Bone marrow (tissue), 2 donors: ENCODE measurements at regions not wholly inside any gene's neighbourhood (a gene's known extent, or its start where the extent isn't known, plus 50 kb on each side); places are given as distances from the start of the nearest gene placed in this dataset.
"Not testable (repeated sequence)": the region's sequence is repeated elsewhere in the genome, so short reads cannot be mapped to it uniquely, and the experiment has no call there.

Experiments
- DNase-seq, 2 donors: peaks; one replicate each; lab custom pipeline; 2025; lab: John Stamatoyannopoulos, UW

DNA sequence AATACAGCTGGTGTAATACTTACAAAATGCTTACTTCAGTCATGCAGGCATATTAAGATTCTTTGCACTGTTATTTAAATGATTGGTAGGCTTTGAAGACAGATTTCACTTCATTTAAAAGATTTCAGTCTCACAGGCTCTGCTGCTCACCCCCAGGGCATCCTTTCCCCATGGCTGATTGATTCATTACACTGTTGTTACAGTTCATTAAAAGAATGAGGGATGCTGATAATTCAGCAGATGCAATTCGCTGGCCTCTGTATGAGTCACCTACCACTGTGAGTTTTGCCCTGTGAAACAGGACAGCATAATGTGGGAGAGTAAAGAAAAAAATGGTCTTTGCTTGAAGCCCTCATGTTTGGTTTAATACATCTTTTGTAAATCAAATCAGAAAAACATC is 246.9 kb downstream of the CYLC2 start:
- DNase-seq = no peak

DNA sequence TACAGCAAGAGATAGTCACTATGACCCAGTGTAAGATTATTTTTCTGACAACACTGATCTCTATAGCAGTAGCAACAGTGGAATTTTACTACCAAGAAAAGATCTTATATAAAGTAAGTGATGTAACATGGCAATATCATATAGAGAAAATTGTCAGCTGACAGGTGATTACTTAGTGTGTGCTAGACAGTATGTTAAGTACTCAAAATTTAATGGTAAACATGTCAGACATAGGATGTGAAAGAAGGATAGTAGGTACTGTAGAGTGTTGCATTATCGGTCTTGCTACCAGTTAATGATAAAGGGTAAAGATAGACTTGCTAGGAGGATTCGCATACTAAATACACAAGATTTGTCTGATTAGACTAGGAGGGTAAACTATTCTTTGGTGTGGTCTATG is 247.4 kb downstream of the CYLC2 start:
- no peak for DNase-seq

DNA sequence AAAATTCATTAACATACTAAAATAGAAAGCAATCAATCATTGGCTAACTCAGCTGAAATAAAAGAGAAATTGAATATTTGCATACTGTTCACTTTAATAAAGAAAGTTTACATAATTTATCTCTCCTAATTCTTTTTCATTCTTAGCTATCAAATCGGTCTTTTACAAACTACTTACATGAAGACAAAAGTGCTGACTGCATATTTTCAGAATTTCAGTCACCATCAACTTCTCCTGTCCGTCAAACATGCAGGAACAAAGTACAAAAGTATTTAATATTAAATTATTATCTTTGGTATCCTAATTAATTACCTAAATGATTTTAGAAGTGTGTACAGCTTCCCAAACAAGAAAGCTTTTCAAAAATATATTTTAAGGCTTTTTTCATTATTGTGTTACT is 248.4 kb downstream of the CYLC2 start:
- DNase-seq = no peak

DNA sequence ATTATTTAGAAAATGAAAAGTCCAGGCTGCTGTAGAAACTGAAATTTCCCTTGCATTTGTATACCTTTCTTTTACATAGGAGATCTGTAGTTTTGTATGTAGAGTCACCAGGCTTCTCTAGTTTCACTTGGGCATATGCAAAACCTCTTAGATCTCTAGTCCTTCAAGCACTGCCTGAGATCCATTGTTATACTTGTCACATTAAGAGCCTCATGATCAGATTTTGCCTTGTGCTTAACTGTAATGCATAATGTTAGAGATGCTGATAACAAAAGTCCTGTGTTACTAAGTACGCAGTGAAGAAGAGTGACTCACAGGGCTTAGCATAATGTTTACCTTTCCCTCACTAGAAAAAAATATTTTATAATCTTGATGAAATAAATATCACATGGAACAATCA is 250.2 kb downstream of the CYLC2 start:
- DNase-seq = no peak

DNA sequence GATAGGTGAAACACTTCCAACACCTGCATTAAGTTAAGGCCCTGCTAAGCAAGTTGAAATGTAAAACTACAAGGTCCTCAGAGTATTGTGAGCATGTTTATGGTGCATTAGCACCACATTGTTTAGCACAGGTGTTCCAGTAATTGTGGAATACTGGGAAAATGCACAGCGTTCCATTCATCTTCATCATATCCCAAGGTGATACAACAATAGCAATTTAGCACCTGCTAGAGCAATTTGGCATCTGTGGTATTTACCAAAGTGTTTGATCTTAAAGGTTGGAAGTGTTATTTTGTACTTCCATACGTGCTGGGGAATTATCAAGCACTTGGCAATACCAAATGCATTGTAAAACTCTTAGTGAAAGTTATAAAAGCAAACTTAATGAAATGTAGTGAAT is 266.8 kb downstream of the CYLC2 start:
- DNase-seq = no peak

DNA sequence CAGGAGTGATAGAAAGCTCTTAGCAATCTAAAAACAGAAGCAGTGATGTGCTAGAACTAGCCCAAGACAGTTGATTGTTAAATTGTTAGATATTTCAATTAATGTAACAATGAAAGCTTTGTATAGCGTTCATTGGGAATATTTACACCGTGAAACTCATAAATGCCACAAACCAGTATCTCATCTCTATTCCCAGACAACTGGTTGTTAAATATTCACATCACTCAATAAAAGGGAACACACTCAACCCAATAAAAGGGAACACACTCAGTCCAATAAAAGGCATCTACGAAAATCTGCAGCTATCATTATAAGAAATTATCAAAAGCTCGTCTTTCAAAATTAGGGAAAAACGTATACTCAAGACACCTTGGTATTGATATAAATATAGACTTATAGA is 270.9 kb downstream of the CYLC2 start:
- no peak for DNase-seq

DNA sequence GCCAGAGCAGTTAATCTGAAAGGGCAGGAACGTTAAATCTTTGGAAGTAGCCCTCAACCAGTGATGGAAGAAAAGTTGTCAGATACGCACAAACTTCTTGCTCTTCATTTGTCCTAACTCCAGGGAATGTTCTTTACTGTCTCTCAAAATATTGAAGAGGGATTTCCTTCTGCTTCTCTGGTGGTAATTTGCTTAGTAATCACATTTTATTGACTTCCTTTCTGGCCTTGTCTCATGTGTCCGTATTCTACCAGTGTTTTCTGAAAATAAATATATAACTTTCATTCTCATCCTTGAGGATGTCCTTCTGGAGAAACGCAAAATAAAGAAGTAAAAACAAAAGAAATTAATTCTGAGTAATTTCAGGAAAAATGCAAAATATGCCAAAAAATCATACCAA is 282.1 kb downstream of the CYLC2 start:
- no peak for DNase-seq

DNA sequence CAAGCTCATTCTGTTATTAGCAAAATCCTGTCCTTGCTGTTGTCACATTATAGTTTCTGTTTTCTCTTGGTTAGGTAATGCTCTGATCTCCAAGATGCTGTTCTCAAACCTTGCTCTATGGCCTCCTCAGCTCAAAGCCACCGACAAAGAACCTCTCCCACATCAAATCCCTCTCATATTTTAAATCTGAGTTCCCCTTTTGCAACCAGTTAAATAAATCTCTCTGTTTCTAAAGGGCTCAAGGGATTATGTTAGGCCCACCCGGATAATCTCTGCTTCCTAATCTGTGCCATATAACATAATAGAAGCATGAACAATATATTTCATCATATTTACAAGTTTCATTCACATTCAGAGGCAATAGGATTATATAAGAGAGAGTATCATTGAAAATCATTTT is 286.0 kb downstream of the CYLC2 start:
- no peak for DNase-seq

DNA sequence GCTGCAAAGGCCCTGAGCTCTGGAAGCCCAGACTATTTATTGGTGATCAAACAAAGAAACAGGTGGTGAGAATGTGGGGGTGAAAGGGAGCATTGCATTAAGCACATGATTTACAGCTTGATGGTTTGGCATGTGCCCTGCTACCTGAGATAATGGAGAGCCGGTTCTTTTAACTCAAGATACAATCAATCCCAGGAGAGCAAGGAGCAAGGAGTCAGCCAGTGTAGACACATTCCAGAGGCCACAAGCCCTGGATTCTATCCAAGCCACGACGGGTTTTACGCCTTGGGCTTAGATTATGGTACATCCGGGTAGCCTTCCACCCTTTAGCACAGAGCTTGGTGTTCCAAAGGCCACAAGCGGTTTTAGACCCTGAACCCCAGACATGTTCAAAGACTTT is 292.2 kb downstream of the CYLC2 start:
- no peak for DNase-seq

DNA sequence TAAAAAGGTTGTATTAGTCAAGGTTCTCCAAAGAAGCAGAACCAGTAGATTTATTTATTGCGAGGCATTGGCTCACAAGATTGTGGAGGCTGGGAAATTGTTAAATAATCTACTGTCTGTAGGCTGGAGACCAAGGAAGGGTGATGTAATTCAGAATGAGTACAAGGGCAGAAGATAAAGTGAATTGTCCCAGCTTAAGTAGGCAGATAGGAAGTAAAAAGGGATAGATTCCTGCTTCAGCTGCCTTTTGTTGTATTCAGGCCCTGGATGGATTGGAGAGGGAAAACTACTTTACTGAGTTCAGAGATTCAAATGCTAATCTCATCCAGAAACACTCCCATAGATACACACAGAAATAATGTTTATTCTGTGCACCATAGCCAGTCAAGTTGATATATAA is 301.1 kb downstream of the CYLC2 start:
- DNase-seq = no peak

DNA sequence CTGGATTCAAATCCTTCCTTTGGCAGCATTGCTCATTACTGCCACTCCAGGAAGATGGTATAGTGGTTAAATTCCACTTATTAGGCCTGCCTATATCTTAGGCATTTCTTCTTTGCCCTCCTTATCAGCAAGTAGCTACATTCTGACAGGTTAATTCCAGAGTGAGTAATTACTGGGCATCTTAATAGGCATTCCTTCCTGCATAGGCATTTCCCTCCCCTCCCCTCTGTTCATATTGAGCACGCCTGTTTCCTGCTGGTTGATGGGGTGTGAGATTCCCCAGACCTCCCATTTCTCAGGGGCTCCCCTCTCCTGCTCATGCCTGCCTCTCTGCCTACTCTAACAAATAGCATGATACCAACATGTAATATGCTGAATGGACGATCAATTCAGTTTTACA is 305.9 kb downstream of the CYLC2 start:
- no peak for DNase-seq

DNA sequence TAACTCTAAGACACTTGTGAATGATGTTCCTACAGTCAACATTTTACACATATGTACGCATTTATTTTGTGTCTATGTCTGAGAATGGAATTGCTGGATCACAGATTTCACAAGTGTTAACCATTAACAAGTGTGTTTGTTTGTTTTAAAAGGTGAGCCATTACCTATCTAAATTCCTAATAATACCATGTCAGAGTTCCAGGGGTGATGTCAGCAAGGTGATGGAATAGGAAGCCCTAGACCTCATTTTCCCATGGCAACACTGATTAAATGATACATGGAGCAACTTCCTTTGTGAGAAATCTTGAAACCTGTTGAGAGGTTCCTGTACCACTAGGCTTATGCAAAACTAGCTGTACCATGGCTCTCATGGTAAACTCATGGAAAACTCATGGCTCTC is 309.7 kb downstream of the CYLC2 start:
- DNase-seq = no peak

DNA sequence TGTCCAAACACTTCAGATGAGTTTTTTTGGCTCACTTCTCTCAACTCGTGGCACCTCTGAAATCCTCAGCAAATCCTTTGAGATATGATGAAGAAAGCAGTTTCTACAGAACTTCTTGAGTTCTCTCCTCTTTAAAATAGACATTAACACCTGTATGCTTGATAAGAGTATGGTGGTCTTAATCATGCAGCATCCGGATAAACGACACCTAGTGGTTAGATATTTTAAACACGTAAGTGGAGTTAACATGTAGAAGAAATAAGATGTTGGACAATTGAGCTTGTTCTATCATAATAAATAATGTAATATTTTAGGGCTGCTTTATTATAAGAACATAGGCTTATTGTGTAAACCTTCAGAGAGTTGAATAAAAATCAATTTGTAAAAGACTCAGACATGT is 324.8 kb downstream of the CYLC2 start:
- no peak for DNase-seq

DNA sequence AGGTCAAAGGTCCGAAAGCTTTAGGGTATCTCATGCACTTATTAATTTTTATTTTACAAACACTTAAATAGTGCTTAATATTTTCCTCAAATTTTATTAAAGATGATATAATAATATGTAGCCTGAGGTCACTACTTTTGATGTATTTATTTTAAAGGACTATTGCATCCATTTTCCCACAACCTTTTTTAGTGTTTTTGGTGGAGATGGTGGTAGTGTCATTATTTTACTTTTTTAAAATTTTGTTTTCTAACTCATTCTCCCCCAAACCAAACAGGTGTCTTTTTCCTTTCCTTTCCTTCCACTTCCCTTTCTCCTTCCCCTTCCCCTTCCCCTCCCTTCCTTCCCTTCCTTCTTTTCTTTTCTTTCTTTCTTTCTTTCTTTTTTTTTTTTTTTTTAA is 328.6 kb downstream of the CYLC2 start:
- no peak for DNase-seq

DNA sequence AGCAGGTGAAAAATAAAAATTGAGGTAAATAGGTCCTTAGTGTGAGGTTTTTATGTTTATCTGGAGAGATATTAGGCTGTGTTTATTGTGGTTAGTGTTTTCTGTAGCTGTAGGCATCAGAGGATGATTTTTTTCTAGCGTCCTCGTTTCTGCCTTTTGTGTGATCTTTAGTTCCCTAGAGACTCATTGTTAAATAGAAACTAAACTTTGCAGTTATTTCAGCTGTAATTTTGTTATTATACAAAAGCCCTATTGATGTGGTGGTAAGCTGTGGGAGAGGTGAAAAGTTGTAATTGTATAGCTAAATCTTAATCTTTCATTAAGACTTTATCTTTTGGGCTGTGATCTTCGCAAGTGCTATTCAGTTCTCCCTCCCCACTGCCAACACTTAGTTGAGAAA is 340.3 kb downstream of the CYLC2 start:
- DNase-seq = no peak

DNA sequence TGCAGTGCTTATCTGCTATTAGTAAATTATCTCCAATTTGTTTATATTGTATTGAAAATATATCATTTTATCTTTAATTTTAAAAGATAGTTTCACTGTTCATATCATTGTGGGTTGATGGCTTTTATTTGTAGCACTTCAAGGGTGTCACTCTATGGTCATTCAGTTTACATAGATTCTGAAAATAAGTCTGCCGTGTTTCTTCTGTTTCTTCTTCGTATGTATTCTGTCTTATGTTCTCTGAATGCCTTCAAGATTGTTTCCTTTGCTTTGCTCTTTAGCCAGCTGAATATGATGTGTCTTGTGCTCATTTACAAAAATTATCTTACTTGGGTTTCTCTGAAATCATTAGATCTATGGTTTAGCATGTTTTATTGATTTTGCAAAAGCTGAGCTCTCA is 359.9 kb downstream of the CYLC2 start:
- no peak for DNase-seq

DNA sequence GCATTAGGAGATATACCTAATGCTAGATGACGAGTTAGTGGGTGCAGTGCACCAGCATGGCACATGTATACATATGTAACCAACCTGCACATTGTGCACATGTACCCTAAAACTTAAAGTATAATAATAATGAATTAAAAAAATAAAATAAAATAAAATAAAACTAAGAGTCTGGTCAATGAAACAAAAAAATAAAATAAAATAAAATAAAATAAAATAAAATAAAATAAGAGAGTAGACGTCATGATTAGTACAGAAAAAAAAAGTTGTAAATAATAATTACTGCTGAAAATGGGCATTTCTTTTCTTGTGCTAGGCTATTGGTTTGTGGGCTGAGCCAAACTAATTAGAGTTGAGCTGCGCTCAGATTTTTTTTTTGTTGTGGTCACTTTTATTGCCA is 362.8 kb downstream of the CYLC2 start:
- DNase-seq = not testable (repeated sequence)

DNA sequence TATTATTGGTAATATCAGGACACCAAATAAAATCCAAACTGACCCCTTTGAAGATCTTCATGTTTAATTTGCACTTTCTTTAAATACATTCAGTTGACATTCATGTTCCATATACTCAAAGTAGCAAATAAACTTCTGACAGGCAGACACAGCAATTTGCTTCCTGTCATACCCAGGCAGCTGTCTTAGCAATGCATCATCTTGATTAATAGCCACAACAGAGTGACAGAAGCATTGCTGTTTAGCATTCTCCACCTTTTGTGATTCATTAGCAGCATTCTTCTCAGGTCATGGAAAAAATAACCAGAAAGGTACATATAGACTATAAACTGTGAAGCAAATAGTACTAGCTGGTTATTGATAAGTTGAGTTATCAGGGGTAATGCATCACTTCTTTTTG is 366.8 kb downstream of the CYLC2 start:
- no peak for DNase-seq

DNA sequence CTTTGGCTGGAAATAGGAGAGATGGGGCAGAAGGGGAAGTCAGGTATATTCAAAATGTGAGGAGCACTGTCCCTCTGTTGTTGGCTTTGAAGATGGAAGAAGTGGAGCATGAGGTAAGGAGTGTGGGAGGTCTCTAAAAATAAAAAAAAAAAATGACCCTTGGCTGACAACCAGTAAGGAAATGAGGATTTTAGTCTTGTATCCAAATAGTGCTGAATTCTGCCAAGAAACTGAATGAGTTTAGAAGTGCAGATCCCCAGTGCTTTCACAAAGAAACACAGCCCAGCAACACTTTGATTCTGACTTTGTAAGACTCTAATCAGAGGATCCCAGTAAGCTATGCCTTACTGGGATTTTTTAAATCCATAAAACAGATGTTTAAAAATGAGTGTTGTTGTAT is 367.9 kb downstream of the CYLC2 start:
- DNase-seq = no peak

DNA sequence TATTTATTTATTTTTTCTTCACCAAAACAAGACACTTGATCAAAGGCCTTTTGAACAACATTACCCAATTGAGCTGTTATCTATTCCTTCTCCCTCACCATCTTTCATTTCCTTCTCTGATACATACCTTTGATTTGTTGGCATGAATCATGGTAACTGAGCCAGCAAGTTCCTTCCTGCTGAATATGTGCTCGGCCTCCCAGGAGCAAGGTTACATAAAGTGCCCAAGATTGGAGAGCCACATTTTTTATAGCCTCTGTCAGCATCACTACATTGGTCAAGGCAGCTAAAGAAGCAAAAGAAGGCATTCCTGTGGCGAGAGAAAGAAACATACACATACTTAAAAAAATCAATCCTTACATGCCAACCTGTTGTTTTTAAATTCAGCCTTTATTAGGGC is 369.6 kb downstream of the CYLC2 start:
- DNase-seq = no peak

DNA sequence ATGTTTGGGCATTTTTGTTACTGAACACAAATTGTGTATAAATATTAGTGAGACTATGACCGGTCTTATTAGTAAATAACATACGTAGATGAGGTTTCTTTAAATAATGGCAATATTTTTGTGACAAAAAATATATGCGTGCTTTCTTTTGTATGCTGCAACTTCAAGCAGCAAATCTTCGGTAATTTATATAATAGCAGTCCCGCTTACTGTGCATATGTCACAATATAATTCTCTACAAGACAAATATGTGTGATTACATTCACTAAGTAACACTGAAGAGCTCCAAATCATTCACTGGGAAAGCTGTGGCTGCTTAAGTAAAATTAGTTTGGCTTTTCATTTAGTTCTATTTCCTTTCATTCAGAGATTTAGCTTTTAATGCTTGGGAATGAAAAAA is 376.0 kb downstream of the CYLC2 start:
- no peak for DNase-seq

DNA sequence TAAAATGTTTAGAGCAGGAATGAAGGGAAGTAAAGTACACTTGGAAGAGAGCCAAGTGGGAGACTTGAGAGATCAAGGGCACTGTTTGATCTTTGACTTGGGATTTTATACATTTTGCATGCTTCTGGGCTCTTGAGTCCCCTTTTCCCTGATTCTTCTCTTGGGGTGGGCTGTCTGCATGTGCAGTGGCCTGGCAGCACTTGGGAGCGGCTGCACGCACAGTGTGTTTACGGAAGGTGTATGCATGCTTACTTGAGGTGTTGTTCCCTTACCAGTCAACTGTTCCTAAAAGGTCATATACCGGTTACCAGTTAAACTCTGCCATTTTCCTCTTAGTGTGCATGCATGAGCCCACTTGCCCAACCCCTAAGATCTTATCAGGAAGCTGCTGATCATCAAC is 377.7 kb downstream of the CYLC2 start:
- DNase-seq = no peak

DNA sequence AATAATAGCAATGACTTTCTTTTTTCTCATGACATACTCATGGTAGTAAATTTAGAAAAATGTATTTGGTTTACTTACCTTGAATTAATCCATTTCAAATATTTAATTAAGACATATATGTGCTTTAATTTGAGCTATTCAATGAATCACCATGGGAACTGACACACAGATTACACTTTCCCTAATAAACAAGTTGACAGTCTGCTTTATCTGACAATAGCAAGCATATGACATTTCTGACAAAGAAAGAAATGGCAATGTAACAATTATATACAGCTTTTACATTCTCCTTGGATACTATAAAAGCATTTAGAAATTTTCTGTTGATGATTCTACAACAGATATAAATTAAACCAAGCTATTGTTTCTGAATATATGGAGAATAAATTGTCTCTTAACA is 382.5 kb downstream of the CYLC2 start:
- no peak for DNase-seq

DNA sequence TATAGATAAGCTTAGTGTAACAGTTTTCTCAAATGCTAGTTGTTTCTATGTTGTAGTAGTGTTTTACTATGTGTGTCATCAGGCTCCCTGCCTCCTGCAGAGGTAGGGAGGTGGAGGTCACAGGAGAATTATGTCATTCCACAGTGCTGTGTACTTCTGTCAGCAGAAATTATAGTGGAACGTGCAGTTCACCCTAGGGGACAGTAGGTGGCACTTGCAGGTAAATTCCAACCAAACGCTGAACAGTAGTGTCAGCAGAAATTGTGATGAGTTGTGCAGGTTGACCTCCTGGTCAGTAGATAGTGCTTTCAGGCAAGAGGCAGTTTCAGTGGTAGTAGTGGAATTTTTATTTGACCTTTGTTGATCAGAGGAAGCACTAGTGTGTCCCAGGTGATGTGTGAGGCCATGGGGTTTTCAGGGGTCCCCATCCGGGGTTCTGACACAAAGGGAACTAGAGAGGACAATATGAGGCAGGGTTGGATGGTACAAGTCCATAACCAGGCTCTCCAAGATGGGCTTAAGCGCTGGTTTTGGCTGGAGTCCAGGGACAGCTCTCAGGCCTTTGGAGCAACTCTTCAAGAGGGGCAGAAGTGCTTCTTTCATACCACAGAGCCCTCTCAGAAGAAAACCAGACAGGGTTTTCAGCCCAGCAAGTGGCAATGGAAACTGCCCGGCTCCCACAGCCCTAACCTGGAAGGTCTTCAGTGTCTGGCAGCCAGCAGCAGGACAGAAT is 402.9 kb downstream of the CYLC2 start:
- peak in 1 of 2 donors; percentile 36 for DNase-seq

DNA sequence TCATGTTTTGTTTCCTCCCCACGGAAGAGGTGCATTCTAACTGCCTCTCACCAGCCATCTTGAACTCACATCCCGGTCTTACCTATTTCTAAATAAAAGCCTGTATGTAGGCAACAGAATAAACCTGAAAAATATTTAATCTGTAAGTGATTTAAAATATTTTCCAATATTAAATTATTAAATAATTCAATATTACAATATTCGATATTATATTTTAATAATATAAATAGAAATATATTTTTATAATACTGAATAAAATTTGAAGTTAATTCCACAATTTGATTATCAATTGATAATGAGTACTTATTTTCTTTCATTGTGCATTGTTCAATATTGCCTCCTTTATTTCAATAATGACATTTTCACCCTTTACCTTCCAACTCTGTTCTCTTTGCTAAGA is 404.4 kb downstream of the CYLC2 start:
- no peak for DNase-seq
